IMR-90 (cell line): ENCODE measurements at regions not wholly inside any gene's neighbourhood (a gene's known extent, or its start where the extent isn't known, plus 50 kb on each side); places are given as distances from the start of the nearest gene placed in this dataset.

Experiments used
- CHD1 ChIP-seq: IDR thresholded peaks from 2 replicates; pipeline ENCODE4 v1.6.1; 2012; ENCODE audit warnings: low read depth, low read length, improper control_type of control experiment
- CTCF ChIP-seq: conservative IDR thresholded peaks from 2 replicates; pipeline ENCODE4 v1.5.1; 2012; ENCODE audit warnings: mild to moderate bottlenecking, low read depth, low read length, improper control_type of control experiment
- MXI1 ChIP-seq: IDR thresholded peaks from 2 replicates; pipeline ENCODE4 v1.6.1; 2012; ENCODE audit warnings: low read depth, mild to moderate bottlenecking, low read length, moderate library complexity, borderline replicate concordance

- TF ChIP-seq CTCF = no peak
- no peak for TF ChIP-seq CHD1
- no peak for TF ChIP-seq MXI1
Observed at GRCh38 chr4:158327525-158327924, 117.2 kb downstream of the TMEM144 start.
